IPS-15b (cell line): ENCODE measurements at regions not wholly inside any gene's neighbourhood (a gene's known extent, or its start where the extent isn't known, plus 50 kb on each side); places are given as distances from the start of the nearest gene placed in this dataset.

ENCODE experiments used
- H3K27me3 ChIP-seq: one replicate; pipeline ENCODE4 v1.6.1; 2013; ENCODE audit warnings: low read length; ENCODE audit not compliant: control insufficient read depth, insufficient read depth
- H3K36me3 ChIP-seq: one replicate; pipeline ENCODE4 v1.6.1; 2013; ENCODE audit warnings: low read length; ENCODE audit not compliant: control insufficient read depth, insufficient read depth
- H3K4me1 ChIP-seq: one replicate; pipeline ENCODE4 v1.6.1; 2013; ENCODE audit warnings: mild to moderate bottlenecking, low read length; ENCODE audit not compliant: control insufficient read depth, insufficient read depth
- H3K4me3 ChIP-seq: one replicate; pipeline ENCODE4 v1.5.1; 2013; ENCODE audit warnings: low read depth, low read length
- H3K9ac ChIP-seq: one replicate; pipeline ENCODE4 v1.6.1; 2013; ENCODE audit warnings: low read depth, mild to moderate bottlenecking, low read length
- H3K9me3 ChIP-seq: one replicate; pipeline ENCODE4 v1.6.1; 2013; ENCODE audit warnings: mild to moderate bottlenecking, low read length; ENCODE audit not compliant: control insufficient read depth, insufficient read depth

- no peak overlapping the region for H3K4me3 ChIP-seq
Observed at GRCh38 chr15:93190238-93190637, 101.2 kb upstream of the RGMA start.

GRCh38 chr15:93189561-93189960 is 100.5 kb upstream of the RGMA start:
- Histone ChIP-seq H3K4me3 (no peak overlapping the region), H3K27me3 (no peaks in the 10 kb centered on the region), H3K9me3 (no peaks in the 10 kb centered on the region), H3K9ac (no peak overlapping the region), H3K4me1 (peaks cover 4% of the 10 kb centered on the region), H3K36me3 (no peaks in the 10 kb centered on the region)

More at GRCh38 chr15:93190238-93190637, 101.2 kb upstream of the RGMA start:
- Histone ChIP-seq H3K9me3 (no peaks in the 10 kb centered on the region), H3K36me3 (no peaks in the 10 kb centered on the region), H3K9ac (no peak overlapping the region), H3K27me3 (no peaks in the 10 kb centered on the region), H3K4me1 (peaks cover 4% of the 10 kb centered on the region)

- no peak overlapping the region for H3K9ac ChIP-seq
- peaks cover 4% of the 10 kb centered on the region for H3K4me1 ChIP-seq
- H3K9me3 ChIP-seq = no peaks in the 10 kb centered on the region
- no peaks in the 10 kb centered on the region for H3K27me3 ChIP-seq
- no peak overlapping the region for H3K4me3 ChIP-seq
- H3K36me3 ChIP-seq = no peaks in the 10 kb centered on the region
Observed at GRCh38 chr15:93188236-93188635, 99.2 kb upstream of the RGMA start.

GRCh38 chr15:93185796-93186195 is 96.8 kb upstream of the RGMA start:
- Histone ChIP-seq H3K4me1 (peaks cover 7% of the 10 kb centered on the region), H3K4me3 (no peak overlapping the region), H3K36me3 (no peaks in the 10 kb centered on the region), H3K9ac (no peak overlapping the region), H3K27me3 (no peaks in the 10 kb centered on the region), H3K9me3 (no peaks in the 10 kb centered on the region)

- Histone ChIP-seq H3K27me3 (no peaks in the 10 kb centered on the region), H3K9me3 (no peaks in the 10 kb centered on the region), H3K36me3 (no peaks in the 10 kb centered on the region), H3K4me1 (peaks cover 20% of the 10 kb centered on the region), H3K9ac (no peak overlapping the region), H3K4me3 (no peak overlapping the region)
Observed at GRCh38 chr15:93182703-93183205, 93.7 kb upstream of the RGMA start.

- no peak overlapping the region for H3K9ac ChIP-seq
- no peaks in the 10 kb centered on the region for H3K36me3 ChIP-seq
- H3K9me3 ChIP-seq = no peaks in the 10 kb centered on the region
- H3K27me3 ChIP-seq = no peaks in the 10 kb centered on the region
- H3K4me3 ChIP-seq = no peak overlapping the region
- peaks cover 15% of the 10 kb centered on the region for H3K4me1 ChIP-seq
Observed at GRCh38 chr15:93180656-93181055, 91.6 kb upstream of the RGMA start.

GRCh38 chr15:93180128-93180527 is 91.1 kb upstream of the RGMA start:
- Histone ChIP-seq H3K27me3 (no peaks in the 10 kb centered on the region), H3K9ac (no peak overlapping the region), H3K36me3 (no peaks in the 10 kb centered on the region), H3K4me3 (no peak overlapping the region), H3K4me1 (peaks cover 15% of the 10 kb centered on the region), H3K9me3 (no peaks in the 10 kb centered on the region)

- peaks cover under 1% of the 10 kb centered on the region for H3K27me3 ChIP-seq
- peaks cover 15% of the 10 kb centered on the region for H3K4me1 ChIP-seq
- H3K4me3 ChIP-seq = no peak overlapping the region
- no peaks in the 10 kb centered on the region for H3K9me3 ChIP-seq
- H3K36me3 ChIP-seq = no peaks in the 10 kb centered on the region
- H3K9ac ChIP-seq = no peak overlapping the region
Observed at GRCh38 chr15:93179700-93180102, 90.7 kb upstream of the RGMA start.

GRCh38 chr15:93179072-93179471 is 90.1 kb upstream of the RGMA start:
- H3K27me3 ChIP-seq = peaks cover 4% of the 10 kb centered on the region
- no peaks in the 10 kb centered on the region for H3K9me3 ChIP-seq
- H3K4me1 ChIP-seq = peaks cover 15% of the 10 kb centered on the region
- no peak overlapping the region for H3K9ac ChIP-seq
- H3K4me3 ChIP-seq = no peak overlapping the region
- no peaks in the 10 kb centered on the region for H3K36me3 ChIP-seq

GRCh38 chr15:93178371-93178770 is 89.4 kb upstream of the RGMA start:
- Histone ChIP-seq H3K4me3 (no peak overlapping the region), H3K4me1 (peaks cover 15% of the 10 kb centered on the region), H3K9ac (no peak overlapping the region), H3K36me3 (no peaks in the 10 kb centered on the region), H3K9me3 (no peaks in the 10 kb centered on the region), H3K27me3 (peaks cover 4% of the 10 kb centered on the region)

- H3K4me3 ChIP-seq = no peak overlapping the region
Observed at GRCh38 chr15:93176065-93176464, 87.1 kb upstream of the RGMA start.

GRCh38 chr15:93174836-93175235 is 85.8 kb upstream of the RGMA start:
- Histone ChIP-seq H3K9ac (no peak overlapping the region), H3K36me3 (no peaks in the 10 kb centered on the region)

More at GRCh38 chr15:93176065-93176464, 87.1 kb upstream of the RGMA start:
- Histone ChIP-seq H3K4me1 (peaks cover 12% of the 10 kb centered on the region), H3K9ac (no peak overlapping the region), H3K27me3 (peaks cover 4% of the 10 kb centered on the region), H3K36me3 (no peaks in the 10 kb centered on the region), H3K9me3 (no peaks in the 10 kb centered on the region)

More at GRCh38 chr15:93174836-93175235, 85.8 kb upstream of the RGMA start:
- Histone ChIP-seq H3K4me3 (no peak overlapping the region), H3K4me1 (peaks cover 7% of the 10 kb centered on the region), H3K9me3 (no peaks in the 10 kb centered on the region), H3K27me3 (peaks cover 4% of the 10 kb centered on the region)
